Pulmonary artery endothelial cell (primary cell): ENCODE measurements at regions not wholly inside any gene's neighbourhood (a gene's known extent, or its start where the extent isn't known, plus 50 kb on each side); places are given as distances from the start of the nearest gene placed in this dataset.
A peak's percentile ranks its signal among the peaks of the same experiment; 100 is the strongest.
"Not testable (repeated sequence)": the region's sequence is repeated elsewhere in the genome, so short reads cannot be mapped to it uniquely, and the experiment has no call there.

ENCODE experiments used
- DNase-seq: peaks from one replicate; pipeline ENCODE4 v3.0.0-alpha.2; 2011; ENCODE audit warnings: low read depth, low spot score

DNA sequence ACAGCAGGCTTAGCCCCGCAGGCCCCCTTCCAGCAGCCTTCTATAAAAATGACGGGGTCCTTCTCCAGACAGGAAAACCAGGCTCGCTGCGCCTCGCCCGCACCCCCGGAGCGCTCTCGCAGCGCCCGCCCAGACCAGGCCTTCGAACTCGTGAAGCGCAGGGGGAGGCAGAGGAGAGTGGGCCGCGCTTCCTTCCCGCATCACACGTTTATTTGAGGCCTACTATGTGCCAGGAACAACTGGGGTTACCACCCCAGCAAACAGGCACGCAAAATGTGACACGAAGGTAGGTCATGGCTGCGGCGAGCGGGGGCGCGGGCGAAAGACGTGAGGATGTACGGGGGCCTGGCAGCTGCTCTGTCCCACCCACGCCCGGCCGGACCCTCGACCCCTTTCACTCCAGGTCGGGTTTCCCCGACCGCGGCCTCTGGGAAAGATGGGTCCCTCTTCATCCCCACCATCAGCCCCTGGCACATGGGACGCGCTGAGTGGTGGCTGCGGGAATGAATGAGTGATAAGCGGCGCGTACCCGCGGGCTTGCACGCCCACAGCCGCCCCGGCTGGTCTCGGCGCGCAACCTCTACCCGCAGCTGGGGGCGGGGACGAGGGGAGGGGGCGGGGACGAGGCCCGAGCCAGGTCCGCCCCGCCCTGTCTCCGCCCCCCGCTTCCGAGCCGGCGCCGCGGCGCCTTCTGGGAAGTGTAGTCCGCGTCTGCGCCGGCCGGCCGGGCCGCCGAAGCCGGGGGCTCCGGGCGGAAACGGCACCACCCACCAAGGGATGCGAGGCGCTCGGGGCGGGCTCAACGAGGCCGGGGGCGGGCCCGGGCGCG is 59.1 kb downstream of the ZNF467 start:
- DNase-seq, result peak; percentile 51

- no peak for DNase-seq
Measured at GRCh38 chr7:149713731-149714068, 59.7 kb downstream of the ZNF467 start.

GRCh38 chr7:149713061-149713730 is 60.2 kb downstream of the ZNF467 start:
- DNase-seq, result no peak

- no peak for DNase-seq
Measured at GRCh38 chr7:149708026-149708425, 65.4 kb downstream of the ZNF467 start.

DNA sequence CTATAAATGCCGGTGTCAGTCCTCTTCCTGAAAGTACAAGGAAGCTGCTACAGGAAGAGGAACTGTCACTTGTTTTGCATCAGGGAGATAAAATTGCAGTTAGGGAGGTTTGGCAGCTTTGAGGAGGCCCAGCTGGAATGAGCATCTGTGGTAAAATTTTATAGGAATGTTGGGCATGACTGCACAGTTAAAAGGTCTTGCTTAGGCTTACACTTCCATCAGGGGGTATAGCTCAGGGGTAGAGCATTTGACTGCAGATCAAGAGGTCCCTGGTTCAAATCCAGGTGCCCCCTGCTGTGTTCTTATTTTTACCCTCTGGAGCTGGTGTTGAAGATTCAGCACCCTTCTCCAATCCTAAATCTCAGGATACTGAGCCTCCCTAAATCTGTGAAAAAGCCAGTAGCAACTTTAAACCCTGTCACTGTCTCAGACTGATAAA is 65.9 kb downstream of the ZNF467 start:
- no peak for DNase-seq

- no peak for DNase-seq
Measured at GRCh38 chr7:149706398-149706797, 67.0 kb downstream of the ZNF467 start.

- no peak for DNase-seq
Measured at GRCh38 chr7:149704507-149704906, 68.9 kb downstream of the ZNF467 start.

DNA sequence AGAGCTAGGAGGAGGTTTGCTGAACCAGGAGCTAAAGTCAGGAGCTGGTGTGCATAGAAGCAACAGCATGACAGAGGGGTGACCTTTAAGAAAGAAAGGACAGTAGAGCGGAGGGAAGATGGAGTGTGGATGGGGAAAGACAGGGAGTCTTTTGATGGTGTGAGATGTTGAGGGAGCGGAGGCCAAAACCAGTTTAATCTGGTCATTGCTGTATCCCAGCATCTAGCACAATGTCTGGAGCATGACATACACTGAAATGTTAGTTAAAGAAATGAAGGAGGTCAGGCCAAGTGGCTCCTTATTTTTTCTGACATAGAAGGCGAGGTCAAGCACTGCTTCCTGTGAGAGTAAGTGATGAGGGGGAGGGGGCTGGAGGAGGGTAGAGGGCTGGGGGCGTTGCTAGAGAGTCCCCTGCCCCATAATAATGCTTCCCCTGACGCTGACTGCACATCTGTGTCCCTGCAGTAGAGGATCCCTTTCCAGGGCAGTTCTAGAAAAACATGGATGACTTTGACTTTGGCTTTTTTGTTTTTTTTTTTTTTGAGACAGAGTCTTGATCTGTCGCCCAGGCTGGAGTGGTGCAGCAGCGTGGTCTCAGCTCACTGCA is 70.2 kb downstream of the ZNF467 start:
- no peak for DNase-seq

GRCh38 chr7:149701495-149702240 is 71.7 kb downstream of the ZNF467 start:
- no peak for DNase-seq

DNA sequence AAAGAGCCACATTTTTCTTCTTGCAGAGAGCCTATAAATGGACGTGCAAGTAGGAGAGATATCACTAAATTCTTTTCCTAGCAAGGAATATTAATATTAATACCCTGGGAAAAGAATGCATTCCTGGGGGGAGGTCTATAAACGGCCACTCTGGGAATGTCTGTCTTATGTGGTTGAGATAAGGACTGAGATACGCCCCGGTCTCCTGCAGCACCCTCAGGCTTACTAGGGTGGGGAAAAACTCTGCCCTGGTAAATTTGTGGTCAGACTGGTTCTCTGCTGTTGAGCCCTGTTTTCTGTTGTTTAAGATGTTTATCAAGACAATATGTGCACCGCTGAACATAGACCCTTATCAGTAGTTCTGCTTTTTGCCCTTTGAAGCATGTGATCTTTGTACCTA is 75.6 kb downstream of the ZNF467 start:
- DNase-seq, result not testable (repeated sequence)

DNA sequence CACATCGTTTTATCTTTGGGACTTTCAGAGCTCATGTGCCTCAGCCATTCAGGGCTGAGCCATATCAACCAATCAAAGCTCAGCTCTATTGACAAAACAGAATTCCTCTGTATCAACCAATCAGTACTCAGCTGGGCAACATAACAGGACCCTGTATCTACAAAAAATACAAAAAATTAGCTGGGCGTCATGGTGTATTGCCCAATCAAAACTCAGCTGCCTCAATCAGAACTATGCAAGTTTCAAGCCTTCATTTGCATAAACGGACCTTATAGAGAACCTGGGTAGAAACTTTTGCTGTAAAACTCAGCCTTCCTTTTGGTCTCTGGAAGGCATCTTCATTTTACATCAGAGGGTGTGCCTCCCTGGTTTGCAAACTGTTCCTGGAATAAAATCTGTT is 77.1 kb downstream of the ZNF467 start:
- no peak for DNase-seq

- DNase-seq, result no peak
Measured at GRCh38 chr7:149692557-149692982, 80.8 kb downstream of the ZNF467 start.

- DNase-seq, result no peak
Measured at GRCh38 chr7:149692056-149692455, 81.3 kb downstream of the ZNF467 start.

DNA sequence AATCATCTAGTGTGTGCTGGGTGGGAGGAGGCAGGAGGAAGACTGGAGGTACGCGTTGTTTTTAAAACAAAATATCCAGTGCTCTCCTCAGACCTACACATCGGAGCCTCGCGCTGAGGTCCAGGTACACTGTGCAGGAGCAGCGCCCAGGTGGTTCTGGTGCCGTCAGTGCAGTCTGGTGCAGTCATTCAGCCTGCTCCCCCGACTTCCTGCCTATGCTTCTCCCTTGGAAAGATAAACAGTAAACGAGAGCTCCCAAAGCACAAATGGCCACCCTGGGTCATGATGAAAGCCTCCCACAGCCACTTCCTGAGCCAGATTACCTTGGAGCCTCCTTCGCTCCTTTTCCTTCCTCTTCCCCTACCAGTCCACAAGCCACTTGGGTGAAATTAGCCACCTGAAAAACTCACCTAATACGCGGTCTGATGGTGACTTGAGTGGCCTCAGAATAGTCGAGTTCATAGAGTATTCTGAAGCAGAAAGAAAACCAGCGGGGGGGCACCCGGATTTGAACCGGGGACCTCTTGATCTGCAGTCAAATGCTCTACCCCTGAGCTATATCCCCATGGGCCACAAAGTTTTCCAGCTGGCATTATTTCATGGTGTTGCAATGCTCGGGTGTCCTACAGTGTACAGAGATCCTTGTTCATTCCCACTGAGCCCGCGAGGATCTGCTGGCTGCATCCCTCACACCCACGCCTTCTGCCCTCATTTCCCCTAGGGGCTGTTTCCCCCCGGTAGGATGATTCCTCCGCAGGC is 82.5 kb downstream of the ZNF467 start:
- DNase-seq, result no peak

DNA sequence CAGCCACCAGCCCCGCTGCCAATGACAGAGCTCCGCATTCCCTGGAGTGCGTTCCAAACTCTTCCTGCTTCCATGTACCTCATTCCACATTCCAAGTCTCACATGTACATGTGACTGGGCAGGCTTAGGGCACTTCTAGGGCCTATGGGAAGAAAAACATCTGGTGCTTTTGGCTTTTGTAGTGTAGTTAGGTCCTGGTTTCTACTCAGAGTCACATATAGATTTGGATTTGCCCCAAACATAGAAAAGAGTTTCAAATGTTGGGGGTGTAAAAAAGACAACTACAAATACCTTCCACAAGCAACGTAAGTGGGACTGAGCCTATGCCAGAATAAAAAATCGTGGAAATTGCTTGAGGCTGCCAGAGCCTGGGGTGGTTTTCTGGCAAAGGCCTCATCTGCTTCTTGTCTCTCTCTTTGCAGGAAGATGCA is 84.1 kb downstream of the ZNF467 start:
- DNase-seq, result no peak

DNA sequence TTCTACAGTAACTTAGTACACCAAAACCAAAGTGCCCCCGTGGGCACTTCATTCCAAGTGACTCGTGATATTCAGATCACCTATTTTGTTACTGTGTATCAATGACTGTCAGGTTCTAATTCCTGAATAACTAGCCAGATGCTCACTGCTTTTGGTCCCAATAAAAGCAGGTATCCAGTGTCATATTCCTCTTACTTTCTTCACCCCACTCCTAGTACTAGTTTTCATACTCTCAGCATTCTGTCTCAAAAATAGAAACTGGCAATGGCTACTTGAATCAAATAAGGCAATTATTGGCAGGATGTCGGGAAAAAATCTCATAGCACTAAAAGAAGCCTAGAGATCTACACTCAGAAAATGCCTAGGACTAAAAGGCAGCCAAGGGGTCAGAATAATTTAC is 84.6 kb downstream of the ZNF467 start:
- no peak for DNase-seq

- not testable (repeated sequence) for DNase-seq
Measured at GRCh38 chr7:149687820-149688219, 85.6 kb downstream of the ZNF467 start.

DNA sequence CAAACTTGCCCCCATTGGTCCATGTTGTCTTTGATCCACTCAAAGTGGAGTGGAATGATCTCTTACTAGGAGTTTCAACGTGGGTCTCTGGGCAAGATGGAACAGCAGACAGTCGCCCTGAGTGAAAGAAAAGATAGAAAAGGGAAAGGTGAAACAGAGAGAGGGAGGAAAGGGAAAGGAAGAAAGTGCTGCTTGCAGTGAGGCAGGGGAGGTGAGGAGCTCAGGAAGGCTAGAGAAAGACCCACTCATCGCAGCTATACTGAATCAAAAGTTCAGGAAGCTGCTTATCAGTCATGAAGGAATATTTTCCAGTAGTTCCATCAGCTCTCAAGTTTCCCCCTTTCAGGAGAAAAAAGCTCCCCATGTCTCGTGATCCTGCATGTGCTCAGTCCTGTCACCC is 86.9 kb downstream of the ZNF467 start:
- DNase-seq, result no peak

DNA sequence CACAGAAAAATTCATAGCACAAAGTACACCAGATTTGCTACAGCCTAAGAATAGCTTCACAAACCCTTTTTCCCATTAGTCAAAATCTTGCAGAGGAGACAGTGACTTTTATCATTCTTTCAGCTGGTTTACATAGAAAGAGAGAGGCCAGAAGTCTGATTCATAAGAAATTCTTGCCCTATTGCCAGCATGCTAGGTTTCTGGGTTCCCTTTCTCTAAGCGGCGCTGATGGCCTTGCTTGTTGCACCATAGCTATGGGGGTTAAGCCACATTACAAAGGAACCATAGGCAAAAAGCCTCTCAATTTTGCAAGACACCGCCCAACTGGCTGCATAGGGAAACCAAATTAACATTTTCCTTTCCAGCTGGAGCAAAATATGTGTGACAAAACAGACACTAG is 87.4 kb downstream of the ZNF467 start:
- no peak for DNase-seq

DNA sequence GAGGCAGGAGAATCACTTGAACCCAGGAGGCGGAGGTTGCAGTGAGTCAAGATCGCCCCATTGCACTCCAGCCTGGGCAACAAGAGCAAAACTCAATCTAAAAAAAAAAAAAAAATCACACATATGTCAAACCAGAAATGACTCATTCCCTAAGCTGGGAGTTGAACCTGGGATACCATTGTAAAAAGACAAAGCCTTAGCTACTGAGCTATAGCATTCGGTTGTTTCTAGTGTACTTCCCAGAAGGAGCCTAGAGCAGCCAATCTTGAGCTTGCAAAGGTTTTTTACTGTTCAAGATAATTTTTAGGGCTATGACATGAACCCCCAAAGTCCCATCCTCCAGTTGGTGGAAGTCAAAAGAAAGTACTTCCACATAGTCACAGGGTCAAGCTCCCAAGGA is 87.9 kb downstream of the ZNF467 start:
- no peak for DNase-seq

DNA sequence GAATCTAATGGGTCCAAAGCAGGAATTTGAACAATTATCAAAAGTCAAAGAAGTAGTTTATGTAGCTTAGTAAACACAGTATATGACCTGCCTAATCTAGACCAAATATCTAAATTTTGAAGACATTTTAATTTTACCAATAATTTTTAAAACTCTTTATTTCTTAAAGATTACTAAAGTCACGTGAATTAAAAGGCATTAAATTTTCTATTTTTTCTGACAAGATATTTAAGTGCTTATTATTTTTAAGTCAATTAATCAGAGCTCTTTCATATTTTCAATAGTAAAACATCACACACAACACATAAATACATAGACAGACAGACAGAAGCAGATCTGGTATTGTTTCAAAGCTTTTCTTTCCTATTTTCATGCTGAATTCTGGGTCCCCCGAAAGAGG is 89.5 kb downstream of the ZNF467 start:
- no peak for DNase-seq
